Cardiac fibroblast (primary cell): ENCODE measurements at regions not wholly inside any gene's neighbourhood (a gene's known extent, or its start where the extent isn't known, plus 50 kb on each side); places are given as distances from the start of the nearest gene placed in this dataset.
A peak's percentile ranks its signal among the peaks of the same experiment; 100 is the strongest.

Source experiments
- DNase-seq, 2 donors: peaks; one replicate each; pipeline versions ENCODE4 v3.0.0 to v3.0.0-alpha.2; 2010; ENCODE audit warnings: low read depth in 2 of 2
- H3K4me3 ChIP-seq, 2 donors: replicated peaks in 1 of 2; 1 replicate in 1 of 2; 2 replicates in 1 of 2; pipeline ENCODE4 v1.5.1; 2011; ENCODE audit warnings: low read depth in 2 of 2, low read length in 2 of 2, mild to moderate bottlenecking in 2 of 2, moderate library complexity in 1 of 2
- CTCF ChIP-seq: IDR thresholded peaks from one replicate; pipeline ENCODE4 v1.5.1; 2011; ENCODE audit warnings: low read depth, mild to moderate bottlenecking, low read length, inconsistent platforms

- peak in 1 of 2 donors; percentile 6 for DNase-seq
- TF ChIP-seq CTCF, result no peak
- no peak overlapping the region for H3K4me3 ChIP-seq
Measured at GRCh38 chr13:39259371-39260140, 221.3 kb downstream of the NHLRC3 start.

DNA sequence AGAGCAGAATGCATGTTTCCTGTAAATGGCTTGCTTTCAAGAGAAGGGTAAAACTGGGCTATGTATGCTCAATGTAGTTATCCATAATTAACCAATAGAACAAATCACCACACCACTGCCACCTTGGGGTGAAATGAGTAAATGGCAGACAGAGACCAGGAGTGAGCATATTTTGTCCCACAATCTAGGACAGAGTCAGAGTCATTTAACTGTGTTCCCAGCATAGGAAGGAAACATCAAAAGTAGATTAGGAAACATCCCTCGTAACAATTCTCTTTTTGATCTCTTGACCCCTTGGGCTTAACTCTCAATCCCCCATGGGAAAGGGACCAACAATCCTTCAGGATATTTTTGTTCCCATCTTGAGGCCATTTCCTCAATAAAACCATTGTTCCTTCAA, 224.8 kb downstream of the NHLRC3 start:
- no peak overlapping the region for H3K4me3 ChIP-seq
- TF ChIP-seq CTCF, result peak; percentile 76
- DNase-seq, result peak; percentile 51 to 63

DNA sequence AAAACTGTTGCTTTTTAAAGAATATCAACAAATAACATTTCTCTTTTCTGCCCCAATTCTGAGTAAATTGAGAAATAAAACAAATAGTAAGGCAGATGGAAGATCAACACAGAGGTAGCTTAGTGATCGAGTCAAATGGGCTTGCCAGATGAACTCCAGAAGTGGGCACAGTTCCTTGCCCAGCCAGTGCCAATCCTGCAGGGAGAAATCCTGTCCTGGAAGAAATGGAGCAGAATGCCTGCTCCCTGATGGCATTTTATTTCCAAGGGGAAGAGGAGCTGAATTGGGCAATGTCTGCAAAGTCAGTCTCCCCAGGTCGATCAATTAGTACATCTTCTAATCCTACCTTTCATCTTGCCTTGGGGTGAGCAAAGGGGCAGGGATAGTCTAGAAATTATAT, 225.3 kb downstream of the NHLRC3 start:
- no peak for DNase-seq
- no peak overlapping the region for H3K4me3 ChIP-seq
- TF ChIP-seq CTCF, result no peak

GRCh38 chr13:39266426-39266825, 228.2 kb downstream of the NHLRC3 start:
- H3K4me3 ChIP-seq, result no peak overlapping the region
- DNase-seq, result peak in 1 of 2 donors; percentile 38
- TF ChIP-seq CTCF, result no peak

DNA sequence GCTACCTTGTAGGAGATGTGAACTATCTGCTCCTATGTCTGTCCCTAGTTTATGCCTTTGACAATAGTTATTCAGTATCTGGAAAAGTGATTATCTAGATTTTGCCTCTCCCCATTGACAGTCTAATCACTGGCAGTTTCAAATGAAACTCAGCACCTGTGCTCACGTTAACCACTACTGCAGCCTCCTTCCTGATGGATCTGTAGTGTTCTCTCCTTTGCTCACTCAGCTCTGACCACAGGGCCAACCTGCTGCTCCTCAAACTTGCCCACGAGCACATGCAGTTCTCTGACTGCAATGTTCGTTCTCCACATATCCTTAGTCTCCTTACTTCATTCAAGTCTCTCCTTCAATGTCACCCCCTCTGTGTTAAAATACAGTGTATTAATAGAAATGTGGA, 230.1 kb downstream of the NHLRC3 start:
- no peak overlapping the region for H3K4me3 ChIP-seq
- DNase-seq, result no peak
- no peak for TF ChIP-seq CTCF

GRCh38 chr13:39269004-39269403, 230.7 kb downstream of the NHLRC3 start:
- DNase-seq, result no peak
- TF ChIP-seq CTCF, result no peak
- no peak overlapping the region for H3K4me3 ChIP-seq

GRCh38 chr13:39269411-39269810, 231.2 kb downstream of the NHLRC3 start:
- peak in 1 of 2 donors; percentile 37 for DNase-seq
- no peak for TF ChIP-seq CTCF
- H3K4me3 ChIP-seq, result no peak overlapping the region
